ENCODE measurements at regions not wholly inside any gene's neighbourhood (a gene's known extent, or its start where the extent isn't known, plus 50 kb on each side); places are given as distances from the start of the nearest gene placed in this dataset.

DNA sequence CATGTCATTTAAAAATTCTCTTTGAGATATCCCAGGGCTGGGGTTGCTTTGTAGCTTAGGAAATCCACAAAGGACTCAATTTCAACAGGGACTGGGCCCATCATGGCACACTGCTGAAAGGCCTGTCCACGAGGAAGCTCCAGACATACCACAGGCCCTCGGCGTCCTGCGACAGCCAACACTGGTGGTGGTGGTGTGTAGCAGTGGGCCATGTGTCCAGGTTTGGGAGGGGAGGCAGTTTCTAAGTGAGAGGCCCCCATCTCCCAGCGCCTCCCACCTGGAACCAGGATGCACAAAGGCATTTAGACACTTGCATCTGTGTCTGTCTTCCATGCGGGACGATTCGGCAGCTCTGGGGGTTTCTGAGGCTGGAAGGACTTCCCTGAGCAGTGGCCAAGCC is 65.2 kb upstream of the ZNF423 start:
- no peak for TF ChIP-seq ARNT (IDR thresholded peaks at IDR 0.05)
- no peak for TF ChIP-seq SP1 (IDR thresholded peaks at IDR 0.05)
- TF ChIP-seq FOXA1 (IDR thresholded peaks at IDR 0.05) = no peak
- TF ChIP-seq FOXK2 (IDR thresholded peaks at IDR 0.05) = no peak
- TF ChIP-seq TARDBP (IDR thresholded peaks at IDR 0.05) = no peak
- TF ChIP-seq FOXM1 (IDR thresholded peaks at IDR 0.05; ENCODE audit: borderline replicate concordance) = no peak
- no peak for TF ChIP-seq ELF4 (IDR thresholded peaks at IDR 0.05)
- TF ChIP-seq BHLHE40 (IDR thresholded peaks at IDR 0.05; ENCODE audit: borderline replicate concordance) = no peak
- TF ChIP-seq NFRKB (IDR thresholded peaks at IDR 0.05) = no peak
- no peak for TF ChIP-seq LEF1 (IDR thresholded peaks at IDR 0.05; ENCODE audit: borderline replicate concordance)
- TF ChIP-seq L3MBTL2 (conservative IDR thresholded peaks at IDR 0.05) = no peak
- TF ChIP-seq HDGF (IDR thresholded peaks at IDR 0.05; ENCODE audit: borderline replicate concordance) = no peak
- TF ChIP-seq, protein P1, sequence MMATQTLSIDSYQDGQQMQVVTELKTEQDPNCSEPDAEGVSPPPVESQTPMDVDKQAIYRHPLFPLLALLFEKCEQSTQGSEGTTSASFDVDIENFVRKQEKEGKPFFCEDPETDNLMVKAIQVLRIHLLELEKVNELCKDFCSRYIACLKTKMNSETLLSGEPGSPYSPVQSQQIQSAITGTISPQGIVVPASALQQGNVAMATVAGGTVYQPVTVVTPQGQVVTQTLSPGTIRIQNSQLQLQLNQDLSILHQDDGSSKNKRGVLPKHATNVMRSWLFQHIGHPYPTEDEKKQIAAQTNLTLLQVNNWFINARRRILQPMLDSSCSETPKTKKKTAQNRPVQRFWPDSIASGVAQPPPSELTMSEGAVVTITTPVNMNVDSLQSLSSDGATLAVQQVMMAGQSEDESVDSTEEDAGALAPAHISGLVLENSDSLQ (IDR thresholded peaks at IDR 0.05) = no peak
- no peak for TF ChIP-seq ZNF384 (IDR thresholded peaks at IDR 0.05)

Data from HEK293T (cell line).